DOHH2 (cell line): ENCODE measurements at regions not wholly inside any gene's neighbourhood (a gene's known extent, or its start where the extent isn't known, plus 50 kb on each side); places are given as distances from the start of the nearest gene placed in this dataset.

Experiments
- EZH2phosphoT487 ChIP-seq: fragments of 200-600 bp; sonication (generic); IDR thresholded peaks from 2 replicates; pipeline ENCODE4 v1.6.1; 2017; ENCODE audit warnings: borderline replicate concordance, mild to moderate bottlenecking, antibody characterized with exemption, low read length, moderate library complexity, mixed read lengths
- TF ChIP-seq, protein P1 (sequence below): fragments of 200-600 bp; sonication (generic); IDR thresholded peaks from one replicate; pipeline ENCODE4 v1.5.1; 2014; ENCODE audit warnings: antibody characterized with exemption, mild to moderate bottlenecking, low read depth, low read length; ENCODE audit not compliant: poor library complexity, severe bottlenecking

DNA sequence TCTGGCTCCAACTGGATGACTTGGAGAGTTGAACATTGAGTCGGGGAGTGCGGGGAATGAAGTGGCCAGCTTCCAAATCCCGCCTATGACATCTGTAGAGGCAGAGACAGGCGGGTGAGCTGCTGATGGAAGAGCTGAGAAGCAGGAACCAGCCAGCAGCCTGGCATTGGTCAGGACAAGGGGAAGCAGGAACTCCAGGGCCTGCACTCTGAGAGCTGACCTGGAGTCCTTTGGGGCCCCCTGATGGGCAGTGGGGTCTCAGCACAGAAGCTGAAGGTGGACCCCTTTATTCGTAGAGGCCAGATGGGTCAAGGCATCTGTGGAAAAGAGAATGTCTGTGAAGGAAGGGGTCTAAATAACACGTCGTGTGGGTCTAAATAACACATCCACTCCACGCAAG, 57.0 kb downstream of the SEC61G start:
- TF ChIP-seq, protein P1, sequence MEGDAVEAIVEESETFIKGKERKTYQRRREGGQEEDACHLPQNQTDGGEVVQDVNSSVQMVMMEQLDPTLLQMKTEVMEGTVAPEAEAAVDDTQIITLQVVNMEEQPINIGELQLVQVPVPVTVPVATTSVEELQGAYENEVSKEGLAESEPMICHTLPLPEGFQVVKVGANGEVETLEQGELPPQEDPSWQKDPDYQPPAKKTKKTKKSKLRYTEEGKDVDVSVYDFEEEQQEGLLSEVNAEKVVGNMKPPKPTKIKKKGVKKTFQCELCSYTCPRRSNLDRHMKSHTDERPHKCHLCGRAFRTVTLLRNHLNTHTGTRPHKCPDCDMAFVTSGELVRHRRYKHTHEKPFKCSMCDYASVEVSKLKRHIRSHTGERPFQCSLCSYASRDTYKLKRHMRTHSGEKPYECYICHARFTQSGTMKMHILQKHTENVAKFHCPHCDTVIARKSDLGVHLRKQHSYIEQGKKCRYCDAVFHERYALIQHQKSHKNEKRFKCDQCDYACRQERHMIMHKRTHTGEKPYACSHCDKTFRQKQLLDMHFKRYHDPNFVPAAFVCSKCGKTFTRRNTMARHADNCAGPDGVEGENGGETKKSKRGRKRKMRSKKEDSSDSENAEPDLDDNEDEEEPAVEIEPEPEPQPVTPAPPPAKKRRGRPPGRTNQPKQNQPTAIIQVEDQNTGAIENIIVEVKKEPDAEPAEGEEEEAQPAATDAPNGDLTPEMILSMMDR = no peak
- no peak for TF ChIP-seq EZH2phosphoT487
